Vagina (tissue), 2 donors: ENCODE measurements at regions not wholly inside any gene's neighbourhood (a gene's known extent, or its start where the extent isn't known, plus 50 kb on each side); places are given as distances from the start of the nearest gene placed in this dataset.

Source experiments
- DNase-seq, 2 donors: peaks; one replicate each; pipeline ENCODE4 v3.0.0-alpha.2; 2017; ENCODE audit errors: extremely low spot score in 2 of 2
- H3K27ac ChIP-seq: fragments of 200-600 bp; sonication (generic); one replicate; pipeline ENCODE4 v1.5.1; 2019
- H3K27me3 ChIP-seq: fragments of 200-600 bp; sonication (generic); one replicate; pipeline ENCODE4 v1.5.1; 2019
- H3K36me3 ChIP-seq, 2 donors: fragments of 200-600 bp; sonication (generic); one replicate each; pipeline ENCODE4 v1.5.1; 2017 to 2019
- H3K4me1 ChIP-seq: fragments of 200-600 bp; sonication (generic); one replicate; pipeline ENCODE4 v1.5.1; 2019
- H3K4me3 ChIP-seq, 2 donors: fragments of 200-600 bp; sonication (generic); 1 replicate in 1 of 2; 2 replicates in 1 of 2; pipeline ENCODE4 v1.5.1; 2016 to 2019
- H3K9me3 ChIP-seq: fragments of 200-600 bp; sonication (generic); one replicate; pipeline ENCODE4 v1.5.1; 2019
- CTCF ChIP-seq, 3 experiments: fragments of 450-650 bp in 2 of 3; fragments of 200-600 bp in 1 of 3; sonication (generic) in 1 of 3; IDR thresholded peaks; one replicate each; pipeline ENCODE4 v1.5.1; 2017 to 2019; ENCODE audit warnings: antibody characterized with exemption in 3 of 3, mild to moderate bottlenecking in 2 of 3, moderate library complexity in 2 of 3
- POLR2A ChIP-seq, 2 donors: fragments of 450-650 bp; IDR thresholded peaks; one replicate each; pipeline ENCODE4 v1.6.1; 2017; ENCODE audit warnings: antibody characterized with exemption in 2 of 2, mild to moderate bottlenecking in 2 of 2, moderate library complexity in 2 of 2
- POLR2AphosphoS5 ChIP-seq, 2 donors: sonication (generic); formaldehyde crosslinking; IDR thresholded peaks; one replicate each; pipeline ENCODE4 v1.9.0; 2017; ENCODE audit warnings: antibody characterized with exemption in 2 of 2, mild to moderate bottlenecking in 2 of 2, low read depth in 1 of 2; ENCODE audit not compliant: insufficient read depth in 1 of 2
- intact Hi-C: fragments of 100-400 bp; cut with DNase I; formaldehyde crosslinking; loops from one replicate; pipeline ENCODE4 v1.15.1; 2023

GRCh38 chr7:12761111-12761510, 73.7 kb downstream of the ARL4A start:
- H3K9me3 ChIP-seq, result no peaks in the 10 kb centered on the region
- H3K4me1 ChIP-seq, result no peaks in the 10 kb centered on the region
- intact Hi-C loops, result no loop called here
- H3K36me3 ChIP-seq, result no peaks in the 10 kb centered on the region
- no peak for TF ChIP-seq POLR2A (IDR thresholded peaks at IDR 0.05)
- no peak for TF ChIP-seq POLR2AphosphoS5 (IDR thresholded peaks at IDR 0.05; ENCODE audit: insufficient read depth in 1 of 2, low read depth in 1 of 2)
- no peak for TF ChIP-seq CTCF (IDR thresholded peaks at IDR 0.05)
- DNase-seq, result no peak
- no peak overlapping the region for H3K4me3 ChIP-seq
- no peak overlapping the region for H3K27ac ChIP-seq
- H3K27me3 ChIP-seq, result no peaks in the 10 kb centered on the region

- Histone ChIP-seq H3K4me1 (no peaks in the 10 kb centered on the region), H3K27ac (no peak overlapping the region)
These were observed 74.3 kb downstream of the ARL4A start for GRCh38 chr7:12761691-12762090.

GRCh38 chr7:12764458-12764891, 77.0 kb downstream of the ARL4A start:
- no peaks in the 10 kb centered on the region for H3K36me3 ChIP-seq
- TF ChIP-seq POLR2A (IDR thresholded peaks at IDR 0.05) (no peak), POLR2AphosphoS5 (IDR thresholded peaks at IDR 0.05; ENCODE audit: insufficient read depth in 1 of 2, low read depth in 1 of 2) (no peak), CTCF (IDR thresholded peaks at IDR 0.05) (no peak)
- intact Hi-C loops, result no loop called here

More at GRCh38 chr7:12761691-12762090, 74.3 kb downstream of the ARL4A start:
- no peaks in the 10 kb centered on the region for H3K9me3 ChIP-seq
- no peaks in the 10 kb centered on the region for H3K36me3 ChIP-seq
- H3K27me3 ChIP-seq, result no peaks in the 10 kb centered on the region
- intact Hi-C loops, result no loop called here
- TF ChIP-seq CTCF (IDR thresholded peaks at IDR 0.05) (no peak), POLR2A (IDR thresholded peaks at IDR 0.05) (no peak), POLR2AphosphoS5 (IDR thresholded peaks at IDR 0.05; ENCODE audit: insufficient read depth in 1 of 2, low read depth in 1 of 2) (no peak)
- DNase-seq, result no peak
- no peak overlapping the region for H3K4me3 ChIP-seq

GRCh38 chr7:12765431-12766100, 78.1 kb downstream of the ARL4A start:
- H3K9me3 ChIP-seq, result no peaks in the 10 kb centered on the region
- TF ChIP-seq POLR2AphosphoS5 (IDR thresholded peaks at IDR 0.05; ENCODE audit: insufficient read depth in 1 of 2, low read depth in 1 of 2), result no peak
- no peak for TF ChIP-seq POLR2A (IDR thresholded peaks at IDR 0.05)
- H3K4me1 ChIP-seq, result peaks cover 7% of the 10 kb centered on the region
- H3K4me3 ChIP-seq, result no peak overlapping the region
- H3K36me3 ChIP-seq, result no peaks in the 10 kb centered on the region
- intact Hi-C loops, result no loop called here
- no peak overlapping the region for H3K27ac ChIP-seq
- no peak for DNase-seq
- no peaks in the 10 kb centered on the region for H3K27me3 ChIP-seq

More at GRCh38 chr7:12764458-12764891, 77.0 kb downstream of the ARL4A start:
- no peaks in the 10 kb centered on the region for H3K4me1 ChIP-seq
- no peak overlapping the region for H3K4me3 ChIP-seq
- no peak for DNase-seq
- H3K27ac ChIP-seq, result no peak overlapping the region
- no peaks in the 10 kb centered on the region for H3K27me3 ChIP-seq
- no peaks in the 10 kb centered on the region for H3K9me3 ChIP-seq

GRCh38 chr7:12766416-12766815, 79.0 kb downstream of the ARL4A start:
- DNase-seq, result no peak
- H3K4me3 ChIP-seq, result no peak overlapping the region
- H3K4me1 ChIP-seq, result peaks cover 16% of the 10 kb centered on the region
- no peaks in the 10 kb centered on the region for H3K27me3 ChIP-seq
- H3K27ac ChIP-seq, result no peak overlapping the region
- TF ChIP-seq CTCF (IDR thresholded peaks at IDR 0.05) (no peak), POLR2A (IDR thresholded peaks at IDR 0.05) (no peak), POLR2AphosphoS5 (IDR thresholded peaks at IDR 0.05; ENCODE audit: insufficient read depth in 1 of 2, low read depth in 1 of 2) (no peak)
- intact Hi-C loops, result no loop called here
- H3K36me3 ChIP-seq, result no peaks in the 10 kb centered on the region
- no peaks in the 10 kb centered on the region for H3K9me3 ChIP-seq
